A549 (cell line): ENCODE measurements at regions not wholly inside any gene's neighbourhood (a gene's known extent, or its start where the extent isn't known, plus 50 kb on each side); places are given as distances from the start of the nearest gene placed in this dataset.

Experiments used
- ATAC-seq, 2 experiments: fragments of 200-7000 bp in 1 of 2; fragments of >200 bp in 1 of 2; cut with Nextera tagmentation in 1 of 2; cut with Tn5 transposase in 1 of 2; 3 replicates each; pipeline versions ENCODE4 v1.8.0 to v1.9.1; 2018 to 2020; ENCODE audit warnings: mild to moderate bottlenecking in 1 of 2, moderate library complexity in 1 of 2
- CTCF ChIA-PET: fragments of 300-600 bp; sonication (Branson Sonifier 250); formaldehyde crosslinking; extraction: SDS; loops from one replicate; lab custom pipeline; 2021; ENCODE audit warnings: antibody characterized with exemption, inconsistent platforms; lab: Yijun Ruan, JAX
- POLR2A ChIA-PET: fragments of 350-600 bp; formaldehyde crosslinking; extraction: SDS; loops from one replicate; lab custom pipeline; 2021; ENCODE audit warnings: antibody characterized with exemption, inconsistent platforms; lab: Yijun Ruan, JAX
- DNase-seq, 2 experiments: peaks; one replicate each; pipeline versions ENCODE4 v3.0.0 to v3.0.0-alpha.2; 2011 to 2016; ENCODE audit warnings: low read depth in 1 of 2, low spot score in 1 of 2
- FAIRE-seq: peaks from 2 replicates; lab custom pipeline; 2011; peaks lifted over from hg19 to GRCh38; lab: Jason Lieb, UNC
- H3K27ac ChIP-seq, 2 experiments: fragments of >200 bp; sonication (Bioruptor Twin); formaldehyde crosslinking; 3 replicates each; pipeline ENCODE4 v1.5.1; 2016 to 2017
- H3K4me1 ChIP-seq: fragments of >200 bp; sonication (Bioruptor Twin); formaldehyde crosslinking; 3 replicates; pipeline ENCODE4 v1.6.1; 2016
- H3K4me2 ChIP-seq: fragments of >200 bp; sonication (Bioruptor Twin); formaldehyde crosslinking; 3 replicates; pipeline ENCODE4 v1.6.1; 2016
- H3K4me3 ChIP-seq: fragments of >200 bp; sonication (Bioruptor Twin); formaldehyde crosslinking; 3 replicates; pipeline ENCODE4 v1.5.1; 2016
- H3K9me3 ChIP-seq: fragments of >200 bp; sonication (Bioruptor Twin); formaldehyde crosslinking; 3 replicates; pipeline ENCODE4 v1.6.1; 2016
- CBX8 ChIP-seq: fragments of 200-600 bp; sonication (generic); IDR thresholded peaks from 2 replicates; pipeline ENCODE4 v1.6.1; 2016
- CHD2 ChIP-seq: fragments of 150-350 bp; IDR thresholded peaks from 2 replicates; pipeline ENCODE4 v1.6.1; 2014; ENCODE audit warnings: low read length; ENCODE audit not compliant: partially characterized antibody
- EP300 ChIP-seq, 2 experiments: fragments of >200 bp; sonication (Bioruptor Twin); formaldehyde crosslinking; IDR thresholded peaks; 2 replicates in 1 of 2; 3 replicates in 1 of 2; pipeline ENCODE4 v1.6.1; 2016 to 2017
- ESRRA ChIP-seq: fragments of 150-350 bp; IDR thresholded peaks from 2 replicates; pipeline ENCODE4 v1.6.1; 2014; ENCODE audit warnings: mild to moderate bottlenecking, low read length, borderline replicate concordance
- FOSL2 ChIP-seq, 2 experiments: fragments of 450-650 bp in 1 of 2; fragments of >200 bp in 1 of 2; sonication (Bioruptor Twin) in 1 of 2; formaldehyde crosslinking; IDR thresholded peaks; 2 replicates each; pipeline versions ENCODE4 v1.5.0 to v1.6.1; 2016 to 2020; ENCODE audit warnings: mild to moderate bottlenecking in 1 of 2, moderate library complexity in 1 of 2
- FOXS1 ChIP-seq: fragments of 250-450 bp; sonication (Bioruptor Pico); IDR thresholded peaks from 2 replicates; pipeline ENCODE4 v1.5.0; 2020; ENCODE audit warnings: mild to moderate bottlenecking, moderate library complexity
- GATA3 ChIP-seq: IDR thresholded peaks from 2 replicates; pipeline ENCODE4 v1.6.1; 2012; ENCODE audit warnings: borderline replicate concordance
- HOXA7 ChIP-seq: fragments of 250-450 bp; sonication (Bioruptor Pico); IDR thresholded peaks from 2 replicates; pipeline ENCODE4 v1.5.0; 2020; ENCODE audit warnings: mild to moderate bottlenecking, moderate library complexity
- HOXB13 ChIP-seq: fragments of 250-450 bp; sonication (Bioruptor Pico); IDR thresholded peaks from 2 replicates; pipeline ENCODE4 v1.5.0; 2020; ENCODE audit warnings: low read depth, mild to moderate bottlenecking, moderate library complexity
- KDM1A ChIP-seq: fragments of 200-600 bp; sonication (generic); IDR thresholded peaks from 2 replicates; pipeline ENCODE4 v1.6.1; 2016; ENCODE audit warnings: low read depth, mild to moderate bottlenecking
- KDM5A ChIP-seq: fragments of 200-600 bp; sonication (generic); IDR thresholded peaks from 2 replicates; pipeline ENCODE4 v1.6.1; 2016; ENCODE audit warnings: antibody characterized with exemption, mild to moderate bottlenecking
- MAZ ChIP-seq: fragments of 150-350 bp; IDR thresholded peaks from 2 replicates; pipeline ENCODE4 v1.6.1; 2014; ENCODE audit warnings: antibody characterized with exemption, low read depth, low read length, borderline replicate concordance
- MYC ChIP-seq: IDR thresholded peaks from 2 replicates; pipeline ENCODE4 v1.6.1; 2012; ENCODE audit warnings: mild to moderate bottlenecking, inconsistent platforms, low read length, improper control_type of control experiment, borderline replicate concordance
- PHF8 ChIP-seq: fragments of 200-600 bp; sonication (generic); IDR thresholded peaks from 2 replicates; pipeline ENCODE4 v1.6.1; 2016; ENCODE audit warnings: low read depth, mild to moderate bottlenecking, antibody characterized with exemption, moderate library complexity, borderline replicate concordance
- POLR2A ChIP-seq: IDR thresholded peaks from 2 replicates; pipeline ENCODE4 v1.6.1; 2012; ENCODE audit warnings: mild to moderate bottlenecking, low read length
- RCOR1 ChIP-seq: fragments of 150-350 bp; IDR thresholded peaks from 2 replicates; pipeline ENCODE4 v1.6.1; 2014; ENCODE audit warnings: antibody characterized with exemption, low read length, low read depth
- SMC3 ChIP-seq: fragments of >200 bp; sonication (Bioruptor Twin); formaldehyde crosslinking; IDR thresholded peaks from 3 replicates; pipeline ENCODE4 v1.6.1; 2018; ENCODE audit warnings: inconsistent platforms
- ZC3H11A ChIP-seq: fragments of 450-650 bp; IDR thresholded peaks from 2 replicates; pipeline ENCODE4 v1.6.1; 2014; ENCODE audit warnings: antibody characterized with exemption, mild to moderate bottlenecking
- ZFP36 ChIP-seq: fragments of 450-650 bp; IDR thresholded peaks from 2 replicates; pipeline ENCODE4 v1.6.1; 2014; ENCODE audit warnings: borderline replicate concordance; ENCODE audit not compliant: partially characterized antibody
- WGBS: methylation state at CpG from one replicate; pipeline ENCODE4 v1.1.6; 2017; ENCODE audit errors: missing lambda C conversion rate; 5-methylcytosine and 5-hydroxymethylcytosine counted together
- TF ChIP-seq, protein P1 (sequence below): fragments of 450-650 bp; IDR thresholded peaks from 2 replicates; pipeline ENCODE4 v1.6.1; 2014; ENCODE audit warnings: antibody characterized with exemption
- TF ChIP-seq, protein P2 (sequence below): fragments of 250-450 bp; sonication (Bioruptor Pico); IDR thresholded peaks from 2 replicates; pipeline ENCODE4 v1.5.0; 2021; ENCODE audit warnings: mild to moderate bottlenecking, moderate library complexity, borderline replicate concordance
- TF ChIP-seq, protein P3 (sequence below): IDR thresholded peaks from 2 replicates; pipeline ENCODE4 v1.6.1; 2012

DNA sequence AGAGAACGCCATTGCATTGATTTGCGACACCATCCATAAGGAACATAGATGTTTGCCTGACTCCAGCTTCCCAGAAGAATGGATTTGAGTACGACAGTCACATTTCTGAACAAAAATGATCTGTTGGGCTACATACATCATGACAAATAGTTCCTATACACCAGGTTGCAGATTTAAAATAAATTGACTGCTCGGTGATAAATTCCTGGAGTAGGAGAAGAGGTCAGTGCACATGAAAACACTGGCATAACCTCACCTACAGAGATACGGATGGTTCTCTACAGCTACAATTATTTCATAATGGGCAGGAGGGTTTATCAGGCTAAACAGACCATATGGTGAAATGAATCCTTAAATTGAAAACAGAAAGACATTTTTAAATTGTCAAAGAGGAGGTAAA lies 316.5 kb upstream of the ADARB2 start:
- Histone ChIP-seq H3K27ac (no peak overlapping the region), H3K4me3 (no peak overlapping the region), H3K4me1 (no peaks in the 10 kb centered on the region), H3K9me3 (no peaks in the 10 kb centered on the region), H3K4me2 (no peak overlapping the region)
- ChIA-PET CTCF (no interaction called here), POLR2A (no interaction called here)
- TF ChIP-seq MAZ = no peak
- TF ChIP-seq PHF8 = no peak
- no peak for TF ChIP-seq FOSL2 (IDR thresholded peaks at IDR 0.05)
- TF ChIP-seq FOSL2 (CRISPR knock-in tag; IDR thresholded peaks at IDR 0.05) = no peak
- TF ChIP-seq EP300 (IDR thresholded peaks at IDR 0.05) = no peak
- no peak for TF ChIP-seq POLR2A
- no peak for TF ChIP-seq CBX8
- TF ChIP-seq ESRRA = no peak
- TF ChIP-seq, protein P1, sequence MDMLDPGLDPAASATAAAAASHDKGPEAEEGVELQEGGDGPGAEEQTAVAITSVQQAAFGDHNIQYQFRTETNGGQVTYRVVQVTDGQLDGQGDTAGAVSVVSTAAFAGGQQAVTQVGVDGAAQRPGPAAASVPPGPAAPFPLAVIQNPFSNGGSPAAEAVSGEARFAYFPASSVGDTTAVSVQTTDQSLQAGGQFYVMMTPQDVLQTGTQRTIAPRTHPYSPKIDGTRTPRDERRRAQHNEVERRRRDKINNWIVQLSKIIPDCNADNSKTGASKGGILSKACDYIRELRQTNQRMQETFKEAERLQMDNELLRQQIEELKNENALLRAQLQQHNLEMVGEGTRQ = no peak
- TF ChIP-seq KDM1A = no peak
- no peak for TF ChIP-seq RCOR1
- no peak for TF ChIP-seq FOXS1 (CRISPR knock-in tag)
- TF ChIP-seq, protein P2, sequence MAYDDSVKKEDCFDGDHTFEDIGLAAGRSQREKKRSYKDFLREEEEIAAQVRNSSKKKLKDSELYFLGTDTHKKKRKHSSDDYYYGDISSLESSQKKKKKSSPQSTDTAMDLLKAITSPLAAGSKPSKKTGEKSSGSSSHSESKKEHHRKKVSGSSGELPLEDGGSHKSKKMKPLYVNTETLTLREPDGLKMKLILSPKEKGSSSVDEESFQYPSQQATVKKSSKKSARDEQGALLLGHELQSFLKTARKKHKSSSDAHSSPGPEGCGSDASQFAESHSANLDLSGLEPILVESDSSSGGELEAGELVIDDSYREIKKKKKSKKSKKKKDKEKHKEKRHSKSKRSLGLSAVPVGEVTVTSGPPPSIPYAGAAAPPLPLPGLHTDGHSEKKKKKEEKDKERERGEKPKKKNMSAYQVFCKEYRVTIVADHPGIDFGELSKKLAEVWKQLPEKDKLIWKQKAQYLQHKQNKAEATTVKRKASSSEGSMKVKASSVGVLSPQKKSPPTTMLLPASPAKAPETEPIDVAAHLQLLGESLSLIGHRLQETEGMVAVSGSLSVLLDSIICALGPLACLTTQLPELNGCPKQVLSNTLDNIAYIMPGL (CRISPR knock-in tag) = no peak
- TF ChIP-seq, protein P3, sequence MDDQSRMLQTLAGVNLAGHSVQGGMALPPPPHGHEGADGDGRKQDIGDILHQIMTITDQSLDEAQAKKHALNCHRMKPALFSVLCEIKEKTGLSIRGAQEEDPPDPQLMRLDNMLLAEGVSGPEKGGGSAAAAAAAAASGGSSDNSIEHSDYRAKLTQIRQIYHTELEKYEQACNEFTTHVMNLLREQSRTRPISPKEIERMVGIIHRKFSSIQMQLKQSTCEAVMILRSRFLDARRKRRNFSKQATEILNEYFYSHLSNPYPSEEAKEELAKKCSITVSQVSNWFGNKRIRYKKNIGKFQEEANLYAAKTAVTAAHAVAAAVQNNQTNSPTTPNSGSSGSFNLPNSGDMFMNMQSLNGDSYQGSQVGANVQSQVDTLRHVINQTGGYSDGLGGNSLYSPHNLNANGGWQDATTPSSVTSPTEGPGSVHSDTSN = no peak
- no peak for TF ChIP-seq SMC3
- TF ChIP-seq CHD2 = no peak
- TF ChIP-seq HOXA7 (CRISPR knock-in tag) = no peak
- no peak for TF ChIP-seq KDM5A
- no peak for TF ChIP-seq ZFP36
- WGBS = 36% methylated on average over 5 of the region's 5 CpGs
- DNase-seq (no peak), ATAC-seq (no peak), FAIRE-seq (no peak)

- Histone ChIP-seq H3K4me1 (no peaks in the 10 kb centered on the region), H3K4me2 (no peak overlapping the region), H3K27ac (no peak overlapping the region), H3K9me3 (no peaks in the 10 kb centered on the region), H3K4me3 (no peak overlapping the region)
- DNase-seq (no peak), ATAC-seq (no peak), FAIRE-seq (no peak)
- no peak for TF ChIP-seq ZC3H11A
- ChIA-PET POLR2A (no interaction called here), CTCF (no interaction called here)
- 6% methylated on average over 7 of the region's 7 CpGs for WGBS
Observed at GRCh38 chr10:2051108-2051507, 313.8 kb upstream of the ADARB2 start.

- FAIRE-seq (no peak), DNase-seq (no peak), ATAC-seq (no peak)
- no peak overlapping the region for H3K4me3 ChIP-seq
- TF ChIP-seq ZC3H11A (no peak), GATA3 (no peak), POLR2A (no peak), MYC (no peak), HOXB13 (CRISPR knock-in tag) (no peak)
- no peaks in the 10 kb centered on the region for H3K9me3 ChIP-seq
- H3K4me1 ChIP-seq = no peaks in the 10 kb centered on the region
- ChIA-PET POLR2A (no interaction called here), CTCF (no interaction called here)
- no peak overlapping the region for H3K27ac ChIP-seq
- H3K4me2 ChIP-seq = no peak overlapping the region
Observed at GRCh38 chr10:2049560-2049959, 312.2 kb upstream of the ADARB2 start.
